AG09309 (cell line): ENCODE measurements at regions not wholly inside any gene's neighbourhood (a gene's known extent, or its start where the extent isn't known, plus 50 kb on each side); places are given as distances from the start of the nearest gene placed in this dataset.

Source experiments
- DNase-seq: peaks from one replicate; pipeline ENCODE4 v3.0.0-alpha.2; 2010; ENCODE audit warnings: low read depth
- H3K4me3 ChIP-seq: 2 replicates; pipeline ENCODE4 v1.5.1; 2011; ENCODE audit warnings: mild to moderate bottlenecking, low read depth, low read length, moderate library complexity; ENCODE audit not compliant: control insufficient read depth
- CTCF ChIP-seq: IDR thresholded peaks from 2 replicates; pipeline ENCODE4 v1.5.1; 2011; ENCODE audit warnings: mild to moderate bottlenecking, low read depth, low read length, inconsistent platforms; ENCODE audit not compliant: insufficient read depth, control insufficient read depth; ENCODE audit errors: missing control alignments

GRCh38 chr21:32206631-32207405 is 72.0 kb downstream of the MIS18A start:
- no peak for DNase-seq
- H3K4me3 ChIP-seq, result no peak overlapping the region

GRCh38 chr21:32203877-32204480 is 74.9 kb downstream of the MIS18A start:
- H3K4me3 ChIP-seq, result no peak overlapping the region
- DNase-seq, result no peak
- TF ChIP-seq CTCF, result no peak

More at GRCh38 chr21:32206631-32207405, 72.0 kb downstream of the MIS18A start:
- no peak for TF ChIP-seq CTCF

- TF ChIP-seq CTCF, result no peak
- no peak for DNase-seq
- H3K4me3 ChIP-seq, result no peak overlapping the region
These were observed 78.8 kb downstream of the MIS18A start for GRCh38 chr21:32200029-32200428.

- DNase-seq, result no peak
- TF ChIP-seq CTCF, result no peak
- H3K4me3 ChIP-seq, result no peak overlapping the region
These were observed 80.5 kb downstream of the MIS18A start for GRCh38 chr21:32198384-32198783.

GRCh38 chr21:32197896-32198295 is 81.0 kb downstream of the MIS18A start:
- no peak for DNase-seq
- TF ChIP-seq CTCF, result no peak
- no peak overlapping the region for H3K4me3 ChIP-seq

GRCh38 chr21:32196001-32196400 is 82.8 kb downstream of the MIS18A start:
- no peak for DNase-seq
- TF ChIP-seq CTCF, result no peak
- no peak overlapping the region for H3K4me3 ChIP-seq
